IPS-18c (cell line): ENCODE measurements at regions not wholly inside any gene's neighbourhood (a gene's known extent, or its start where the extent isn't known, plus 50 kb on each side); places are given as distances from the start of the nearest gene placed in this dataset.
"Not testable (repeated sequence)": the region's sequence is repeated elsewhere in the genome, so short reads cannot be mapped to it uniquely, and the experiment has no call there.

ENCODE experiments used
- H3K4me3 ChIP-seq: 2 replicates; pipeline ENCODE4 v1.7.0; 2013; ENCODE audit warnings: low read depth, mild to moderate bottlenecking, low read length, moderate library complexity; ENCODE audit not compliant: insufficient read depth
- H3K9me3 ChIP-seq: one replicate; pipeline ENCODE4 v1.6.1; 2013; ENCODE audit warnings: mild to moderate bottlenecking, low read length, moderate library complexity; ENCODE audit not compliant: control insufficient read depth, insufficient read depth

DNA sequence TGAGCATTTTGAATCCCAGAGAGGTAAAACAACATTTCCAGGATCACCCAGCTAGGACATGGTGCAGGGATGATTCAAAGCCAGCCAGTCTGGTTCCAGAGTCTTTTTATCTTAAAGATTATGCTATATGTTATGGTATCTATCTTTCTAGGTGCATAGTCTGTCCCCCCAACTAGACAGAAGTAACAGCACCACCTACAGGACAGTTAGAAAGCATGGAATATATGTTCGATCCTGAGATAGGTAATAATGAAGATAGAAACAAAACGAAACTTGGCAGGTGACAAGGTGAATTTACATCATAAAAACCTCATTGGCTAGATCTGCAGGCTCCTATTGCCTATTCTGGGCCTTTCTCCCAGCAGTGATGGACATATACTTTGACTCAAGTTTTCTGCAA is 723.2 kb downstream of the SMARCA1 start:
- H3K4me3 ChIP-seq = no peak overlapping the region
- peaks cover 10% of the 10 kb centered on the region for H3K9me3 ChIP-seq

DNA sequence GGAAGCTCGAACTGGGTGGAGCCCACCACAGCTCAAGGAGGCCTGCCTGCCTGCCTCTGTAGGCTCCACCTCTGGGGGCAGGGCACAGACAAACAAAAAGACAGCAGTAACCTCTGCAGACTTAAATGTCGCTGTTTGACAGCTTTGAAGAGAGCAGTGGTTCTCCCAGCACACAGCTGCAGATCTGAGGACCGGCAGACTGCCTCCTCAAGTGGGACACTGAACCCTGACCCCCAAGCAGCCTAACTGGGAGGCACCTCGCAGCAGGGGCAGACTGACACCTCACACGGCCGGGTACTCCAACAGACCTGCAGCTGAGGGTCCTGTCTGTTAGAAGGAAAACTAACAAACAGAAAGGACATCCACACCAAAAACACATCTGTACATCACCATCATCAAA is 730.9 kb upstream of the ACTRT1 start:
- not testable (repeated sequence) for H3K4me3 ChIP-seq

GRCh38 chrX:128781506-128781905 is 729.3 kb upstream of the ACTRT1 start:
- no peak overlapping the region for H3K4me3 ChIP-seq
- peaks cover 16% of the 10 kb centered on the region for H3K9me3 ChIP-seq

More for the DNA sequence above, 730.9 kb upstream of the ACTRT1 start:
- H3K9me3 ChIP-seq = peaks cover 14% of the 10 kb centered on the region

- Histone ChIP-seq H3K4me3 (no peak overlapping the region), H3K9me3 (peaks cover 16% of the 10 kb centered on the region)
Measured at GRCh38 chrX:128780934-128781333, 728.7 kb upstream of the ACTRT1 start.

DNA sequence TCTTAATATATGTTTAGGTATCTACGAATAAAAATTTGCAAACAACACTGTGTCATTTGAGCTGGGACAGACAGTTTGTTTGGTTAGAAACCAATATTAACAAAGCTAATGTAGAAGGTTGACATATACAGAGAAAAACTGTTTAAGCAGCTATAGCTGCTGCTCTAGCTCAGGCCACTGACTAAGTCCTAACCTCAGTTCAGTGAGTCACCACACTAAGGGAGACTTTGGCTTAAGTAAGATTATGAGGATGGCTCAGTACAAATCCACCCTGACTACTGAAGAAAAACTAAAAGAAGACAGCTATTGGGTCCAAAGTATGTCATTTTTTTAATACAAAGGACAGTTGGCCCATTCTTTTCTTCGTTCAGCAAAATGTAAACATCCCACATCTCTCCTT is 717.3 kb upstream of the ACTRT1 start:
- Histone ChIP-seq H3K4me3 (no peak overlapping the region), H3K9me3 (no peaks in the 10 kb centered on the region)

DNA sequence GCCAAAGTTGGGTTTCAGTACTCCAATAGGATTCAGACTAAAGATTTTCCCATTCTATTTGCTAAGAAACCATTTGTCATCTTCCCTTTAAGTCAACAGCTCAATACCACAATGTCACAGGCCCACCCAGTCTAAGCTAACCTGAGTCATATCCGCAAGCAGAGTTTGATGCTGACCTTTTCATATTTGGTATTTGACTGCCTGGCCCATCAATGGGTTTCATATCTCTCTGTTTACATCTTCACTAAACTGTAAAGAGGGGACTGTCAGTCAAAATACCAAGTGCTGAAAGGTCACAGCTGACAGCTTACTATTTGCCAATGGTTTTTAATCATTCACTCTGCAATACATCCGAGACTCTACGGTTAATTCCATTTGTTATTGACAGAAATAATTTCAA is 707.5 kb upstream of the ACTRT1 start:
- Histone ChIP-seq H3K9me3 (peaks cover 2% of the 10 kb centered on the region), H3K4me3 (no peak overlapping the region)

DNA sequence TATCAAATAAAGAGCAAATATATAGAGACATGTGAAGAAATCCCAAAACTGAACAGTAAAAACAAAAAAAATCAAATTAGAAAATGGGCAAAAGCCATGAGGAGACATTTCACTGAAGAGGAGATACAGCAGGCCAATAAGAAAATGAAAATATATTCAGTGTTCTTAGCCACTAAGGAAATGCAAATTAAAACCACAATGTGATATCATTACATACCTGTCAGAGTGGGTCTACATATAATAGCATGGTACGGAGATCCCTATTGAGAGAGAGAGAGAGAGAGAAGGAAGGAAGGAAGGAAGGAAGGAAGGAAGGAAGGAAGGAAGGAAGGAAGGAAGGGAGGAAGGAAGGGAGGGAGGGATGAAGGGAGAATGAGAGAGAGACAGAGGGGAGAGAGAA is 707.0 kb upstream of the ACTRT1 start:
- Histone ChIP-seq H3K9me3 (peaks cover 2% of the 10 kb centered on the region), H3K4me3 (no peak overlapping the region)

DNA sequence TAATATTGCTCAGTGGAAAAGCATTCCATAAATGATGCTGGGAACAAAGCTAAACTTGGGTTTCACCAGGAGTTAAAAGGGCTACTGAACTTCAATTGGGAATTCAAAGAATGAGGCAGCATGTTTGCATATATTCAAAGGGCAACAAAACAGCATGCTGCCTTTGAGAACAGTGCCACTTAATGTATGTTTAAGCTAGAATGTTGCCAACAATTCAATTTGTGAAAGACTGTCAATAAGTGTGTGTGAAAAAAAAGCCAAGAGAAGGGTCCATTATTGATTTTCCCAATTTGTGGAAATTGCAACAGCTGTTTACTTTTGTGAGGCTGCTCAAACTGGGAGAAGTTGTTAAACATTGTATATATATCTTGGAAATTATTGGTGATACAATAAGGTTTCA is 701.9 kb upstream of the ACTRT1 start:
- H3K4me3 ChIP-seq = no peak overlapping the region
- no peaks in the 10 kb centered on the region for H3K9me3 ChIP-seq

DNA sequence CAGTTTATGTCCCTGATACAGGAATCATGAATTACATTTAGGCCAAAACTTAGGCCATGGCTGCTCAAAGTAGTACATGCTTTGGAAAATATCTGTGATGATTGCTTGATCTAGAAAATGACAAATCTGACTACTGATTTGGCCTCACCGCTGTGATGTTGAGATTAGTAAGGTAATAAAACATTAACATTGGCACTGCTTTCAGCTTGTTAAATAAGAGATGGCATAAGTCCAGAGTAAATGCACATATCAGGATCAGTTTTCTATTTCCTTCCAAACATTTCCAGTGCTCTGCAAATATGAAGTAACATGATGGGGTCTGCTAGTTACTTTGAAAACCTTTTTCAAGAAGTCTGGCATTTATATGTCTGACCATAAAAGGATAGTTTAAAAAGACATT is 687.3 kb upstream of the ACTRT1 start:
- peaks cover 2% of the 10 kb centered on the region for H3K9me3 ChIP-seq
- no peak overlapping the region for H3K4me3 ChIP-seq

GRCh38 chrX:128728943-128729342 is 676.7 kb upstream of the ACTRT1 start:
- H3K4me3 ChIP-seq = no peak overlapping the region
- peaks cover 6% of the 10 kb centered on the region for H3K9me3 ChIP-seq

- Histone ChIP-seq H3K4me3 (no peak overlapping the region), H3K9me3 (peaks cover 4% of the 10 kb centered on the region)
Measured at GRCh38 chrX:128717635-128718578, 665.7 kb upstream of the ACTRT1 start.

DNA sequence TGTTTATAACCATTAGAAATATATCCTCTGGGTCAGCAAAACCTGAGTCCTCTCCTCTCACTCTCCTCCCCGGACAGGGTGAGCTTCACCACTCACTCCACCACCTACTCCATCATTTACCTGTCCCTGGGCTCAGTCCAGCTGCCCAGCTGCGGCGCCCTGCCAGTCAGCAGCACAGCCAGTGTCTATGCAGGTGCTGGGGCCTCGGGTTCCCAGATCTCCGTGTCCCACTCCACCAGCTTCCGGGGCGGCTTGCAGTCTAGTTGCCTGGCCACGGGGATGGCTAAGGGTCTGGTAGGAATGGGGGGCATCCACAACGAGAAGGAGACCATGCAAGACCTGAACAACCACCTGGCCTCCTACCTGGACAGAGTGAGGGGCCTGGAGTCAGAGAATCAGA is 662.2 kb upstream of the ACTRT1 start:
- no peak overlapping the region for H3K4me3 ChIP-seq
- H3K9me3 ChIP-seq = peaks cover 4% of the 10 kb centered on the region

DNA sequence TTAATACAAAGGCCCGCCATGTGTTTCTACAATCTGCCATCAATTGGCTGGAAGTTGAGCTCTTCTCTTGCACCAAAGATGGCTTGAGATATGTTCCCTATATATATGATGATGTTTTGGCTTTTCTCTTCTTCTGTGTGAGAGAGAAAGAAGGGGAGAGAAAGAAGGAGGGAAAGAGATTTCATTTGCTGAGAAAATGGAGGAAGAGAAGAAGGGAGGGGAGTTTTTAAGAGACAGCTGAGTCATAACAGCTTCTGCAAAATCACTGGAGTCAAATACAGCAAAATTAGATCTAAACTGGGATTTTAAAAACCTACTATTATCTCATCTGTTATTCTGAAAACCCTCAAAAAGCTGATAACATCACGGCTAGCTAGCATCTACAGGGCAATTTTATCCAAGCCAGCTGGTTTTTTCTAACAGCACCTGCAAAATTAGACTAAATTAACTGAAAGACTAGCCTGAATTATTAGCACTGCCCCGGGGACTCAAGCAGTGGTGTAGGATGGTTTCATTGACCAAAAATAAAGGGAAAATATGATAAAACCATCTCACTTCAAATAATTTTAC is 647.6 kb upstream of the ACTRT1 start:
- Histone ChIP-seq H3K4me3 (no peak overlapping the region), H3K9me3 (peaks cover 2% of the 10 kb centered on the region)

DNA sequence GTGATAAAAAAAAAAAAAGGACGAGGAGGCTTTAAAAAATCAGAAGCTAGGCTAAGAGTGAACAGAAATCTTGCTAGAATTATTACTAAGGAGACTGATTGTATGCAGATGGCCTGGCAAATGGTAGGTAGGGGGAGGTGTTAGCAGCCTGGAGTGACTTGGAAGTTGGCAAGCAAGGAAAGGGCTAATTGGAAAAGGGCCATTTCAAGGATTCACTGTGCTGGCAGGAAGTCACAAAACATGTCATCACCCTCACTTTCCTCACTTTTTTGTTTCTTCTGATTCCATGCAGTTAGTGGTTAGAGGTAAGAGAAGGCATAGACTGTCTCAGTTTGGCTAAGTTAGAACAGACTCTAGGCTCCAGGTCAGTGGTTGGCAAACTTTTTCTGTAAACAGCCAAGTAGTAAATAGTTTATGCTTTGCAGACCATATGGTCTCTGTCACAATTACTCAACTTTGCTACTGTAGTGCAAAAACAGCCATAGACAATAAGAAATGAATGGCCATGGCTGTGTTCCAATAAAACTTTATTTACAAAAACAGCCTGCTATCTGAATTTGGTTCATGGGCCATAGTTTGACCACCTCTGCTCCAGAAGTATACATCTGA is 646.5 kb upstream of the ACTRT1 start:
- H3K9me3 ChIP-seq = peaks cover 2% of the 10 kb centered on the region
- H3K4me3 ChIP-seq = no peak overlapping the region

DNA sequence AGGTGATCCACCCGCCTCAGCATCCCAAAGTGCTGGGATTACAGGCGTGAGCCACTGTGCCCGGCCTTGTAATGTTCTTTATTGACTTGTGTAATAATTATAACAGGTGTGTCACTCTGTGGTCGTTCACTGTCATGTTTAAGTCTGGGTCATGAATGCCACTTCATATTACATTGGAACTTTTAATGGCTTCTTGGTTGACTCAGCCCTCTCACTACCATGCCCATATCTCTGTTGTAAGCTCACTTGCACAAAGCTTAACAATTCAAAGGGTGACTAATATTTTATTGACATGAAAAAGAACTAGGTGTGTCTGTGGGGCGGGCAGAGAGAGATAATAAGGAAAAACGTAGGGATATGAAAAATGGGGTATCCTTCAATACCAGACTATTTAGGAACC is 639.7 kb upstream of the ACTRT1 start:
- no peak overlapping the region for H3K4me3 ChIP-seq
- H3K9me3 ChIP-seq = no peaks in the 10 kb centered on the region

GRCh38 chrX:128685387-128685786 is 633.2 kb upstream of the ACTRT1 start:
- no peak overlapping the region for H3K4me3 ChIP-seq
- peaks cover 2% of the 10 kb centered on the region for H3K9me3 ChIP-seq

GRCh38 chrX:128676651-128677050 is 624.4 kb upstream of the ACTRT1 start:
- Histone ChIP-seq H3K9me3 (no peaks in the 10 kb centered on the region), H3K4me3 (no peak overlapping the region)
